ENCODE measurements at regions not wholly inside any gene's neighbourhood (a gene's known extent, or its start where the extent isn't known, plus 50 kb on each side); places are given as distances from the start of the nearest gene placed in this dataset.

DNA sequence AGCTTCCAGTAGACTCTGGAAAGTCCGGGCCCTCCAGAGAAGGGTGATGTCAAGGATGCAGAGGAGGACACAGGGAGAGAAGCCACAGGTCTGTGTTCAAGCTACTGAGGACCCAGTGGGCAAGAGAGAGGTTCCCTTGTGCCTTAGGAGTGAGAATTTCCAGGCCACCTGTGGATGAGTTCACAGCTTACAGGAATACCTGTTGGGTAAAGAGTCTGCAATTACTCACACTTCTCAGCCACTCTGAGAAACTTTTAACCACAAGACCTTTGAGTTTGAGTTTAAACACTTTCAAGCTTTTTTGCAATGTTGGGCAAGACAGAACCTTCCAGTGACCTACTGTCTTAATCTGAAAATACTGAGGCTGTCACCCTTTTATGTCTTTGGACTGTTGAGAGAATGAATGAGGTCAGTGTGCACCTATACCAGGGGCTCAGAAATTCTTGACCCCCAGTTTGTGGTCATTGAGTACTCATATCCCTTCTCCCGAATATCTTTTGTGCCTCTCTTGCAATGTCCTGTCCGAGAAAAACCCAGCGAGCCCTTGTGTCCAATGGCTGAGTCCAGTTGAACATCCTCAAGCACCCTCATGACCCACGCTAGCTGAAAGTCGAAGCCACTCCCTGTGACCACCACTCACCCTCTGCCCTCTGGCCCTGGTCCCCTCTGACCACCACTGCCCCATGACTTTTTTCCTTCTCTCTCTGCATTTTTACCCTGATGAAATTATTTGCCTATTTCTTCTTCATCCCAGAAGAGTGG is 368.5 kb upstream of the ZNF507 start:
- Histone ChIP-seq H3K27ac (ENCODE audit: low read depth, low read length) (no peak overlapping the region), H3K4me1 (ENCODE audit: control insufficient read depth, insufficient read depth, low read length) (no peaks in the 10 kb centered on the region), H3K27me3 (ENCODE audit: control insufficient read depth, insufficient read depth, low read length) (no peaks in the 10 kb centered on the region), H3K9ac (ENCODE audit: low read length) (no peak overlapping the region), H3K36me3 (ENCODE audit: control insufficient read depth, insufficient read depth, low read length) (no peaks in the 10 kb centered on the region), H3K4me3 (ENCODE audit: low read length) (no peak overlapping the region)

DNA sequence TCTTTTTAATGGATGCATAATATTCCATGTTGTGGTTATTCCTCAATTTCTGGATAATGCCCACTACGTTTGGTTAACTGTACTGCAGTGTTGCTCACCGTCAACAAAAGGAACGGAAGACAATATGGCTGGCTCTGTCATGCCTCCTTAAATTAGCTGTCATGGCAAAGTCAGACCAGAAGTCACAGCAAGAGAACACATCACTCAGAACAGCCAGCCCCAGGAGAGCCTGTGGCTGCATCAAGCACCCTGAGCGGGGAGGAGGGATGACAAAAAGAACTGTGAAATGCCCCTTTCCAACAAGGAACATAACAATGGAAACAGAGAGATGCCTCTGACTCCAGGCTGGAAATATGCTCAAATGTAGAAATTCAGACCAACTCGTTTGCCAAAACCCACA is 366.0 kb upstream of the ZNF507 start:
- Histone ChIP-seq H3K36me3 (ENCODE audit: control insufficient read depth, insufficient read depth, low read length) (no peaks in the 10 kb centered on the region), H3K27ac (ENCODE audit: low read depth, low read length) (no peak overlapping the region), H3K9ac (ENCODE audit: low read length) (no peak overlapping the region)

DNA sequence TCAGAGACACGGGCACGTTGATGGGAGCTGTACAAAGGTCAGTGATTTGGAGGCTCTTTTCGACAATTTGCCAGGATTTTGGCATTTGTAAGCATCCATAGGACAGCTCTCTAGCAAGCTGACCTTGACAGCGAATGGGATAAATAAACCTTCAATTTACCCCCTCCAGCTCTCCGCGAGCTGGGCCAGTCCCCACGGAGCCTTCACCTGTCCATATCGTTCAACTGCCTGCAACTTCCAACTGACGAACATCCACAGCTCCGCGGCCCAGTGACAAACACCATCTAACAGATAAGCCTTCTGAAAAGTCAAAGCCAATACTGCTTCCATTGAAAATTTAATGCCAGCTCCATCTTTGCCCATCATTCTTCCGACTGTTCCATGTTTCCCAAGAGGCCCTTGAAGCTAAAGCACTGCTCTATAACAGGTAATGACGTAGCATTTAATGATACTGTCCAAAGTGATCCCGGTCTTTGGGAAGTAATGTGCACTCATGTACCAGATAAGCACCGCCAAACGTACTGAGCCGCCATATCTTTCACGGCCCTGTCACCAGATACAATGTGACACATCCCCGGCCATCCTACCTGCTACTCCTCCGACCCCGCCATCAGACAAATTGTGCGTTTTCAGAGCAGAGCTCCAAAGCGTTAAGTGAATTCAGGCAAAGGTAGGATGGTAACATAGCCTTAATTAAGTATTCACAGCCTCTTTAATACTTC is 365.3 kb upstream of the ZNF507 start:
- no peak overlapping the region for H3K27ac ChIP-seq (ENCODE audit: low read depth, low read length)

More for the DNA sequence above, 366.0 kb upstream of the ZNF507 start:
- no peaks in the 10 kb centered on the region for H3K27me3 ChIP-seq (ENCODE audit: control insufficient read depth, insufficient read depth, low read length)
- no peaks in the 10 kb centered on the region for H3K4me1 ChIP-seq (ENCODE audit: control insufficient read depth, insufficient read depth, low read length)
- H3K4me3 ChIP-seq (ENCODE audit: low read length), result no peak overlapping the region

DNA sequence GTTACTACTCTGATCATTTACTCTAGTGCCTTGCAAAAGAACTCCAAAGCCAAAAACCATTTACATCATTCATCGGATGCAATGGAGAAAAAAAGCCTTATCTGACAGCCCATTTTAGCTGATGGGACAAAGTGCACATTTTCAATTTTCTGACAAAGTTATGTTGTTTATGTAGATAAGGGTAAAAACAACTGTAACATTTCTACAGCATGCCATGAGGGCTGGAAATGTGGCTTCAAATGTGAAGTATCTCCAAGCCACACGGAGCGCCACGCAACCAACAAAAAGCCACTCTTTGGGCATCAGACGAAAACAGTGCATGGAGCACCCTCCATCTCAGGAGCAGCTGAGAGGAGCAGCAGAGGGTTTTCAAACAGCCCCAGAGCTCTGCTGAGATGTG is 364.6 kb upstream of the ZNF507 start:
- Histone ChIP-seq H3K4me3 (ENCODE audit: low read length) (no peak overlapping the region), H3K9ac (ENCODE audit: low read length) (no peak overlapping the region), H3K4me1 (ENCODE audit: control insufficient read depth, insufficient read depth, low read length) (no peaks in the 10 kb centered on the region), H3K27ac (ENCODE audit: low read depth, low read length) (no peak overlapping the region), H3K36me3 (ENCODE audit: control insufficient read depth, insufficient read depth, low read length) (no peaks in the 10 kb centered on the region), H3K27me3 (ENCODE audit: control insufficient read depth, insufficient read depth, low read length) (no peaks in the 10 kb centered on the region)

More for the DNA sequence above, 365.3 kb upstream of the ZNF507 start:
- Histone ChIP-seq H3K36me3 (ENCODE audit: control insufficient read depth, insufficient read depth, low read length) (no peaks in the 10 kb centered on the region), H3K9ac (ENCODE audit: low read length) (no peak overlapping the region), H3K4me1 (ENCODE audit: control insufficient read depth, insufficient read depth, low read length) (no peaks in the 10 kb centered on the region), H3K27me3 (ENCODE audit: control insufficient read depth, insufficient read depth, low read length) (no peaks in the 10 kb centered on the region), H3K4me3 (ENCODE audit: low read length) (no peak overlapping the region)

DNA sequence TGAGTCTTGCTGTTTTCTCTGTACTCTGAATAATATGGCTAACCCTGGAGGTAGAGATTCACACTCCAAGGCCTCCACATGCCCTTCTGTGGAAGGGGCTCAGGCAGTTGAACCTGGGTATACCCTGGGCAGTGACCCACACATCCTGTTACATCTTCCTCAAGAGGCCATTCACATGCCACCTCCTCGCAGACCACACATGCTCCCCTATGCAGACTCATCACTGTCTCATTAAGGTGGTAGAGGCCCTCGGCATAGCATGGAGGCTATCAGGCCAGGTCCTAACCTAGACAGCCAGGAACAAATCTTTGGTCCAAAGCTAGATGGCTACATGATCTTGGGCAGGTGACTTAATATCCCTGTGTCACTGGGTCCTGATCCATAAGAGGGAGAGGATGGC is 363.9 kb upstream of the ZNF507 start:
- Histone ChIP-seq H3K4me3 (ENCODE audit: low read length) (no peak overlapping the region), H3K27me3 (ENCODE audit: control insufficient read depth, insufficient read depth, low read length) (no peaks in the 10 kb centered on the region), H3K4me1 (ENCODE audit: control insufficient read depth, insufficient read depth, low read length) (no peaks in the 10 kb centered on the region), H3K27ac (ENCODE audit: low read depth, low read length) (no peak overlapping the region), H3K9ac (ENCODE audit: low read length) (no peak overlapping the region), H3K36me3 (ENCODE audit: control insufficient read depth, insufficient read depth, low read length) (no peaks in the 10 kb centered on the region)

DNA sequence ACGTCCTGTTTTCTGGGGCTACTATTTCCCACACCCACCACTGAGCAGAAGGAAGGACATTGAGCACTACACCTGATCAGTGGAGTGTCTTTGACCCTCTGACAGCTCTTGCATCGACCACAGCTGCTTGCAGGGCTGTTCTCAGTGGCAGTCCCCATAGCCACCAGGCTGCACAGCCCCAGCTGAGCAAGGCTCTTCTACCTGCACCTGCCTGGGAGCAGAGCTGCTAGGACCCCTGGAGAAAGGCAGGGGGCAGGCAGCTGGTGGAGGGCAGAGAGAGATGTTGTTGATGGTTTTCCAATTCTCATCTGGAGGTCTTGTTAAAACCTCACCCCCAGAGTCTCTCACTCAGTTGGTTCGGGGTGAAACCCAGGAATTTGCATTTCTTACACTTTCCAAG is 361.8 kb upstream of the ZNF507 start:
- H3K27ac ChIP-seq (ENCODE audit: low read depth, low read length), result no peak overlapping the region
- no peaks in the 10 kb centered on the region for H3K36me3 ChIP-seq (ENCODE audit: control insufficient read depth, insufficient read depth, low read length)
- no peak overlapping the region for H3K4me3 ChIP-seq (ENCODE audit: low read length)
- no peak overlapping the region for H3K9ac ChIP-seq (ENCODE audit: low read length)
- no peaks in the 10 kb centered on the region for H3K4me1 ChIP-seq (ENCODE audit: control insufficient read depth, insufficient read depth, low read length)
- no peaks in the 10 kb centered on the region for H3K27me3 ChIP-seq (ENCODE audit: control insufficient read depth, insufficient read depth, low read length)

DNA sequence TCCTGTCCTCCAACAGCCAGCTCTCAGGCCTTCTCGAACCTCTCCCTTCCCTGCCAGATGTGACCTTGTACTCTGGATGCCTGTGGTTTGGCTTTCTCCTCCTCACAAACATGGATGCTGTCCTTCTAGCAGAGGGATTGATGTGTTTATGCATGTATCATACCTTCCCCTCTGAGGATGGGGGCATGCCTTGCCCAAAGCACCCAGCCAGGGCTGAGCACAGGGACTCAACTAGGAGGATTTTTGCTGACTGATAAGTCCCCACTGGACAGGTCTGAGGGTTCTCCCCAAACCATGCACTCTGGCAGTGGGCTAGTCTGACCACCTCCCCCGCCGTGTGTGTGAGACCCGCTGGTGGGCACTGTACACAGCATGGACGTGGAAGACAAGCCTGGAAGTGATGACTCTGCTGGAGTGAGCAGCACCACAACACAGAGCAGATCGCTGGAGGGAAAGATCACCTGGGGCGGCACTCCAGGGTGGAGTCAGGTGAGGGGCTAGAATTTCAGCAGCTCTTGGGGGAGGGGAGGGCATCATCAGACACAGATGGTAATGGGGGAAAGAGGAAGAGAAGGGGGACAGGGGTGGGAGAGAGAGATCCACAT is 360.3 kb upstream of the ZNF507 start:
- Histone ChIP-seq H3K36me3 (ENCODE audit: control insufficient read depth, insufficient read depth, low read length) (no peaks in the 10 kb centered on the region), H3K4me1 (ENCODE audit: control insufficient read depth, insufficient read depth, low read length) (no peaks in the 10 kb centered on the region), H3K9ac (ENCODE audit: low read length) (no peak overlapping the region), H3K27ac (ENCODE audit: low read depth, low read length) (no peak overlapping the region), H3K4me3 (ENCODE audit: low read length) (no peak overlapping the region), H3K27me3 (ENCODE audit: control insufficient read depth, insufficient read depth, low read length) (no peaks in the 10 kb centered on the region)

DNA sequence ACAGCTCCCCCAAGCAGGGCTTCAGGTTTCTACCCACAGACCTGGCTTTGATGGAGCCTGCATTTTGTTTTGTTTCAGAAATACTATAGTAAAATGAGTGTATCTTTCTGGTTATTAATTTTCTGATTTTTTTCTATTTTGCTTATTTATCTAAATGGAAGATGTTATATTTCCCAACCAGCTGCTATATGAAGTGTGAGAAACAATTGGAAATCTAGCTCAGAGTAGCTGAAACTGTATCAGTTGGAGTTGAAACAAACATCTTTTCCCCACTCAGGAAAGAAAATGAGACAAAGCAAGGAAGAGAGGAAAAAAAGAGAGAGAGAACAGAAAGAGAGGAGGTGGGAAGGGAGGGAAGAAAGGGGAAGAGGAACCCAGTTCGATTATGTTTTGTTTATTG is 358.5 kb upstream of the ZNF507 start:
- no peaks in the 10 kb centered on the region for H3K36me3 ChIP-seq (ENCODE audit: control insufficient read depth, insufficient read depth, low read length)
- H3K27ac ChIP-seq (ENCODE audit: low read depth, low read length), result no peak overlapping the region
- no peak overlapping the region for H3K9ac ChIP-seq (ENCODE audit: low read length)
- no peaks in the 10 kb centered on the region for H3K27me3 ChIP-seq (ENCODE audit: control insufficient read depth, insufficient read depth, low read length)
- no peak overlapping the region for H3K4me3 ChIP-seq (ENCODE audit: low read length)
- no peaks in the 10 kb centered on the region for H3K4me1 ChIP-seq (ENCODE audit: control insufficient read depth, insufficient read depth, low read length)

DNA sequence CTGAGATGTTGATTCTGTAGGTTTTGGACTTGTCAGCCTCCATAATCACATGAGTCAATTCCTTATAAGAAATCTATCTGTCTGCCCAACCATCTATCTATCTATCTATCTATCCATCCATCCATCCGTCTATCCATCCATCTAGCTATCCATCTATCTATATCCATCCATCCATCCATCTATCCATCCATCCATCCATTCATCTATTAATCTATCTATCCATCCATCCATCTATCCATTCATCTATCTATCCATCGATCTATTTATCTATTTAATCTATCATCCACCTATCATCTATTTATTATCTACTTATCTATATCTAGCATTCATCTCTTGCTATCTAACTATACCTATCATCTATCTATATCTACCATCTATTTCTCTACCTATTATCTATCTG is 357.2 kb upstream of the ZNF507 start:
- no peak overlapping the region for H3K9ac ChIP-seq (ENCODE audit: low read length)
- no peak overlapping the region for H3K4me3 ChIP-seq (ENCODE audit: low read length)
- no peak overlapping the region for H3K27ac ChIP-seq (ENCODE audit: low read depth, low read length)
- H3K36me3 ChIP-seq (ENCODE audit: control insufficient read depth, insufficient read depth, low read length), result no peaks in the 10 kb centered on the region
- no peaks in the 10 kb centered on the region for H3K27me3 ChIP-seq (ENCODE audit: control insufficient read depth, insufficient read depth, low read length)
- no peaks in the 10 kb centered on the region for H3K4me1 ChIP-seq (ENCODE audit: control insufficient read depth, insufficient read depth, low read length)

DNA sequence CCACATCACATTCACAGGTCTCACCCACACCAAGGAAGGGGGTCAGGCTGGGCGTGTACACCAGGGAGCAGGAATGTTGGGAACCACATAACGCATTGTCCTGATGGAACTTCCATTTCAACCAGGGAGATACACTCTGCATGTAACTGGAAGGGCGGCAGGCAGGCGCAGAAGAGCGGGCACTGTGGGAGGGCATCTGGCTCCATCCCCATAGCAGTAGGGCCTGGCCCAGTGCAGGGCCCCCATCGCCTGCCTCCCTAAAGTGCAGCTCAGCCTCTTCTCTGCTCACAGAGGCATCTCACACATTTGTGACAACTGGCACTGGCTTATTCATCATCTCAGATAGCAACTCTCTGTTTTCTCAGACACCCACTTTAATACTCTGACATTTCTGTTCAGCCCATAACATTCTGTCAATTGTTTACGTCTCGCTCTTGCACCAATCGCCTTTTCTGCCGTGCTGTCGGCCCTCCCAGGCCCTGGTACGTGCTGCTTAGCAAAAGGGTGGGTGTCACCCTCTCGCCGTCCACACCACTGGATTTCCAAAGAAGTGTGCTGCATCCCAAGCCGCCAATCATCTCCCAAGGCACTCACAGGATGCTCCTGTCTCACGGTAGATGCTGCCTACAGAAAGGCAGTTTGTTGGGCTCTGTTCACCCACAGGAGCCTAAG is 353.3 kb upstream of the ZNF507 start:
- Histone ChIP-seq H3K4me3 (ENCODE audit: low read length) (no peak overlapping the region), H3K27ac (ENCODE audit: low read depth, low read length) (no peak overlapping the region), H3K27me3 (ENCODE audit: control insufficient read depth, insufficient read depth, low read length) (no peaks in the 10 kb centered on the region), H3K9ac (ENCODE audit: low read length) (no peak overlapping the region), H3K36me3 (ENCODE audit: control insufficient read depth, insufficient read depth, low read length) (no peaks in the 10 kb centered on the region), H3K4me1 (ENCODE audit: control insufficient read depth, insufficient read depth, low read length) (no peaks in the 10 kb centered on the region)

DNA sequence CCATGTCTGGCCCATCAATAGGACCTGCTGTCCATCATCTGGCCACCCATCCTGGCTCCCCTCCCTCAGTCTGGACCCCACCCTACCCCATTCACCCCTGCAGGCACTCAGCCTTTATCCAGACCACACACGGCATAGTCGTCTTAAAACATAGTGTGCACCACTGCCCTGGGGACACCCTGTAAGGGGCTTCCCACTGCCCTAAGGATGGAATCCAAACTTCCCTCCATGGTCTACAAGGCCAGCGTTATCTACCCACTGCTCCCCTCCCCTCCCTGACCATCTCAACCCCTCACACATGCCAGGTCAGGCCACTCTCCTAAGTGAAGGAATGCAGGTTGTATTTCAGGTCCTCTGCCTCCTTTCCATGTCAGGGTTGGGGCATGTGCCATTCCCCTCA is 352.7 kb upstream of the ZNF507 start:
- Histone ChIP-seq H3K4me3 (ENCODE audit: low read length) (no peak overlapping the region), H3K27ac (ENCODE audit: low read depth, low read length) (no peak overlapping the region), H3K9ac (ENCODE audit: low read length) (no peak overlapping the region), H3K36me3 (ENCODE audit: control insufficient read depth, insufficient read depth, low read length) (no peaks in the 10 kb centered on the region), H3K27me3 (ENCODE audit: control insufficient read depth, insufficient read depth, low read length) (no peaks in the 10 kb centered on the region), H3K4me1 (ENCODE audit: control insufficient read depth, insufficient read depth, low read length) (no peaks in the 10 kb centered on the region)

DNA sequence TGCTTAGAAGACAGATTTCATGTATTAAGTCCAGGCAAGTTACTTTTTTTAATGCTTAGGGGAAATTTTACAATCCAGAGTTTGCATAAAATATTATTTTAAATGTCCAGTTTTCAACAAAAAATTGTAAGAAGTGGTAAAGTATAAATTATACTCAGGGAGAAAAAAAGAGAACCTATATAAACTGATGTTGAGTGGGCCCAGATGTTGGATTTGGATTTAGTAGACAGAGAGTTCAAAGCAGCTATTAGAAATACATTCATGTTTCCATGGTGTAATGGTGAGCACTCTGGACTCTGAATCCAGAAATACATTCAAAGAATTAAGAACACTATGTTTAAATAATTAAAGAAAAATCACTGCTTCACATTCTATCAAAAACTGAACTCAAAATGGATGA is 349.9 kb upstream of the ZNF507 start:
- no peak overlapping the region for H3K27ac ChIP-seq (ENCODE audit: low read depth, low read length)
- no peaks in the 10 kb centered on the region for H3K36me3 ChIP-seq (ENCODE audit: control insufficient read depth, insufficient read depth, low read length)
- H3K9ac ChIP-seq (ENCODE audit: low read length), result no peak overlapping the region
- H3K27me3 ChIP-seq (ENCODE audit: control insufficient read depth, insufficient read depth, low read length), result no peaks in the 10 kb centered on the region
- H3K4me1 ChIP-seq (ENCODE audit: control insufficient read depth, insufficient read depth, low read length), result no peaks in the 10 kb centered on the region
- no peak overlapping the region for H3K4me3 ChIP-seq (ENCODE audit: low read length)

Measured in rectal smooth muscle tissue (tissue), 1 donor.